ENCODE measurements at regions not wholly inside any gene's neighbourhood (a gene's known extent, or its start where the extent isn't known, plus 50 kb on each side); places are given as distances from the start of the nearest gene placed in this dataset.

DNA sequence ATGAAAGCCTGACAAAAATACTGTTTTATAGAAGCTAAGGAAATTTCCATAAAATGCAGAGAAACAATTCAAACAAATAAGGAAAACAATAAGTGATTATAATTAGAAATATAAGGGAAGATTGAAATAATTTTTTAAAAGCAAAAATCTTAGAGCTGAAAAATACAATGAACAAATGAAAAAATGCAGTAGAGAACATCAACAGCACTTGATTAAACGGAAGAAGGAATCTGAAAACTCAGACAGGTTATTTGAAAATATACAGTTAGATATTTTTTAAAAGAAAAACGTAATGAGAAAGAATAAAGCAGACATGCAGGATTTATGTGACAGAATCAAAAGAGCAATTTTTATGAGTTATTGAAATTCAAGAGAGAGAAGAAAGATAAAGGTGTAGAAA is 279.1 kb upstream of the MAGI2 start:
- FAIRE-seq (no peak), DNase-seq (ENCODE audit: low spot score in 2 of 2) (no peak)

- FAIRE-seq: no peak
These were observed 277.5 kb upstream of the MAGI2 start for GRCh38 chr7:79730971-79731370.

DNA sequence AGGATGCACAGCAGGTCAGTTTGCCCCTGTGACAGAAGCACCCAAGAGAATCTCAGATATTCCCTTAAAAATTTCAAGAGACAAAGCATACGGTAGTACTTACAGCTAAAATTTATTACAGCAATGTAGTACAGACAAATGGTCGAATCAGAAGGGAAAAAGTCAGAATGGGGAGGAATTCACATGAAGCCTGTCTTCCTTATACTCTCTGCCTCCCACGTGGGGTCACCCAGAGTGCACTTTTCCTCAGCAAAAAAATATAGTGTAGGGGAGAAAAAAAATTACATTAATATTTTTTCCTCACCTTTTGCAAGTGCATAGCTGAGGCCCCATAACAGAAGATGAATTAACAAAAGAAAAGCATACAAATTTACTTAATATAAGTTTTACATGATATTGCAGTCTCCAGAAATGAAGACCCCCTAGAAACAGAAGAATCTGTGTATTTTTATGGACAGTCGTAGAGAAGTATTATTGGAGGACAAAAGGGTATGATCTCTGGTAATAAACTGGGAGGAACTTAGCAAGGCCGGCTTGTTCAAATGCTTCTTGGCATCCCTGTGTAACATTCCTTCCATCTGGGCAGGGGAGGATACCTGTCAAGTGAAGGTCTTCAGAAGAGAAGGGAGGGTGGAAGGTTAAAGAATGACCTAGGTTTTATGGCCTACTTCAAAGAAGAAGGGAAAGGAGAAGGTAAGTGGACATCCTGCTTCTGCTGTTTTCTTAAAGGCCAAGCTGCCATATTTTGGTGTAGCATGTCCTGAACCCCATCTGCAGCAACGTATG is 270.6 kb upstream of the MAGI2 start:
- DNase-seq (ENCODE audit: low spot score in 2 of 2) (no peak), FAIRE-seq (no peak)

More at GRCh38 chr7:79730971-79731370, 277.5 kb upstream of the MAGI2 start:
- DNase-seq (ENCODE audit: low spot score in 2 of 2): no peak

DNA sequence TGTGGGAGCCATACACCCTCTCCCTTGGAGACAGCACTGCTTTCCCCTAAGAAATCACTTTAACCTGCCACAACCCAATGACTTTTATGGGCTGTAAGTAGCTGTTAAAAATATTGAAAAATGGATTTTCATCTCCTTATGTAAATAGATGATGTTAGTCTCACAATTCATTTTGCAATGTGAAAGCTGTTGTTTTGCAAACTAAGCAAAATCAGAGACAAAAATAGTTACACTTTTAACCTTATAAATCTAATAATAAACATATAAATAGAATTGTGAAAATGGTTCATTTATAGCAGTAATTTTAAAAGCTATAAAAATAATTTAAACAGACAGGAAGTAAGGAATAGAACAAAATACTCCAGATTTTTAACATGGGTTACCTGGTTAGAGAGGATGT is 268.8 kb upstream of the MAGI2 start:
- FAIRE-seq (no peak), DNase-seq (ENCODE audit: low spot score in 2 of 2) (no peak)

DNA sequence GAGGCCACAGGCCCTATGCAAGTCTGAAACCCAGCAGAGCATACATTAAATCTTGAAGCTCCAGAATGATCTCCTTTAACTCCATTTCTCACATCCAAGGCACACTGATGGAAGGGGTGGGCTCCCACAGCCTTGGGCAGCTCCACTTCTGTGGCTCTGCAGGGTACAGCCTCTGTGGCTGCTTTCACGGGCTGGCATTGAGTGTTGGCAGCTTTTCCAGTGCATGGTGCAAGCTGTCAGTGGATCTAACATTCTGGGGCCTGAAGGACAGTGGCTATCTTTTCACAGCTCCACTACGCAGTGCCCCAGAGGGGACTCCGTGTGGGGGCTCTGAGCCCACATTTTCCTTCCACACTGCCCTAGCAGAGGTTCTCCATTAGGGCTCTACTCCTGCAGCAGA is 265.7 kb upstream of the MAGI2 start:
- DNase-seq (ENCODE audit: low spot score in 2 of 2): no peak
- no peak for FAIRE-seq

DNA sequence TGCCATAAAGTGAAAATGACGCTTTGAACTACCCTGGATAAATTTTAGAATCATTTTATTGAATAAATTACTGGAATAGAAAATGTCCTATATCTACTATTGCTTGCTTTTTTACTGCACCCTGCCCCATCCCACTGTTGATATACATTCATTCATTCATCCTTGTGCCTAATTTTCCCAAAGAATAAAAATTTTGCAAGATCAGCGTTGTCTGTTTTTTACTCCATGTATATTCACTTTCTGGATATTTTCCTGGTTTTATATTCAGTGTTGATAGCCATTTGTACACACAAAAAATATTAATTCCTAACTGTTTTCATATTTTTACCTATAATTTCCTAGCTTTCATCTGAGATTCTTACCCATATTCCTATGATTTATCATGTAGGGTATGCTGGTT is 262.9 kb upstream of the MAGI2 start:
- FAIRE-seq: no peak
- no peak for DNase-seq (ENCODE audit: low spot score in 2 of 2)

DNA sequence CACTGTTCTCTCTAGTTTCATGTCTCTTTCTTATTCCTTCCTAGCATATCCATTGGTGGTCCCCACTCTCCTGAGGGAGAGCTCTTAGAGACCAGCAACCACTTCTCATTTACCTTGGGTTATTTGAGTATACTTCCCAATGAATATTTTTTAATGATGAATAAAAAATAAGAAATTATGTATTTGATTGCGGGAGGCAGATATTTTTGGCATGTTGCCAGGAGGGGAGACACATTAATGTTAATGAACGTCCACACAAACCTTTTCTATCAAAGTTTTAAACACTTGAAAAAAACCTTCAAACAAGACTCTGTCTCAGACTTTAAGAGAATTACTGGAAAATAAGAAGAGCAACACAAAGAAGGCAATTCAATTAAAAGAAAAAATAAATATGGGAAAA is 260.6 kb upstream of the MAGI2 start:
- DNase-seq (ENCODE audit: low spot score in 2 of 2) (no peak), FAIRE-seq (no peak)

DNA sequence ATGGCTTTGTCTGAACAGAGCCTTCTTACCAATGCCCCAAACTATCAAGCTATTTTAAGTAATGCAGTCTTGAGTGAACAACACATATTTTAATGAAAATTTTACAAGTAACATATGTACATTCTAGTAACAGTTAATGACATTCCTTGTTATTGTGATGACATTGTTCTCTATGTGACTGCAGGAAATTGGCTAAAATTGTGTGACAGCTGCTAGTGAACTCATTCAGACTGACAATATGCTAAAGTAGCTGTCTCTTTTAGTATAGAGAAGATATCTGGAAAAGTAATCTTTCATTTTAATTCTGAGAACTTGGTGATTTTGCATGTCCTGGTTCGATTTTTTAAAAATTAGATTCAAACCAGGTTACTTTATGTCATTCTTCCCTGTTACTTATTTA is 259.8 kb upstream of the MAGI2 start:
- DNase-seq (ENCODE audit: low spot score in 2 of 2): no peak
- FAIRE-seq: no peak

- FAIRE-seq: no peak
These were observed 258.2 kb upstream of the MAGI2 start for GRCh38 chr7:79711660-79712059.

DNA sequence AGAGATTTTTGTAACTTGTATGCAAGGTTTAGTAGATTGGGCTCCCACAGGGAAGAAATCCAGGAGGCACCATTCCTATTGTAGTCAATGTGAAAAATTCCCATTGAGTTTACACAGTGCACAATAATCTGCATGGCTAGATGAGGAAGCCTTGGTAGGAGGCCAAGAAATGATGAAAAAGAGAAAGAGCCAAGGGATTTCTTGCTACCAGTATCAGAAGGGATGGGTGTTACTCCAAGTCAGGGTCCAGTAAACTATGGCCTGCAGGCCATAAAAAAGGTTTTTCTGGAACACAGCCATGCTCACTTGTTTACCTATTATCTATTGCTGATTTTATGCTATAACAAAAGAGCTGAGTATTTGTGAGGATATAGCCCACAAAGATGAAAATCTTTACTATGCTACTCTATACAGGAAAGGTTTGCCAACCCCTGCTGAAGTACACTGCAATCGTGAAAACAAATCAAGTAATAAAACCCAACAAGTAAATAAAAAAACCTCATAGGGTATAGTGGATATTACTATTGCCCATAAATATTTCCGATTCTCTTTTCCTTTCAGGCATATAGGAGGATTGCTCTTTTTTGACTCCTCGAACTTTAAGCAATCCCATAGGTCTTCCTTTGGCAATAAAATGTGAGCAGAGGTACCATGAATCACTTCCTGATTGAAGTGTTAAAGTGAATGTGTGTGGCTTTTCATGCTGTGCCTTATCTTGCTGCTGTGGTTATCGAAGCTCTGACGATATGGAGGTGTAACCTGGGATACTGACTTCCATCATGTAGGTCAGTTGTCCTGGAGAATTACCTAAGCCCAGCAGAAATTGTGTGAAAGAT is 256.3 kb upstream of the MAGI2 start:
- FAIRE-seq (no peak), DNase-seq (ENCODE audit: low spot score in 2 of 2) (no peak)

More at GRCh38 chr7:79711660-79712059, 258.2 kb upstream of the MAGI2 start:
- no peak for DNase-seq (ENCODE audit: low spot score in 2 of 2)

- DNase-seq (ENCODE audit: low spot score in 2 of 2): no peak
- FAIRE-seq: no peak
These were observed 248.6 kb upstream of the MAGI2 start for GRCh38 chr7:79702116-79702515.

DNA sequence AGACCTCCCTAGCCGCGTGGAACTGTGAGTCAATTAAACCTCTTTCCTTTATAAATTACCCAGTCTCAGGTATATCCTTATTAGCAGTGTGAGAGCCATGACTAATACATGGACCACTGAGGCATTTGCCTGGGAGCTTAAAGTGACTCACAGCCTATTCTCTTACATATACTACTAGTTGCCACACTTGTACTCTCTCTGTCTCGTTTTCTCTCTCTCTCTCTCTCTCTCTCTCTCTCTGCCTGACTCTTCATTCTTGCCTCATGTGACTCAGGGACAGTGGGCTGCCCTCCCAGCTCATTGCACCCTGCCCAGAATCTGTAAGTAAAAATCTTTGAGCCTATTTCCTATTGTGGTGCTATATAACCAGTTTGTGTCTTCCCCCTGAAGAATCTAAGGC is 238.5 kb upstream of the MAGI2 start:
- no peak for FAIRE-seq

GRCh38 chr7:79691074-79691473 is 237.6 kb upstream of the MAGI2 start:
- FAIRE-seq (no peak), DNase-seq (ENCODE audit: low spot score in 2 of 2) (no peak)

More for the DNA sequence above, 238.5 kb upstream of the MAGI2 start:
- DNase-seq (ENCODE audit: low spot score in 2 of 2): no peak

DNA sequence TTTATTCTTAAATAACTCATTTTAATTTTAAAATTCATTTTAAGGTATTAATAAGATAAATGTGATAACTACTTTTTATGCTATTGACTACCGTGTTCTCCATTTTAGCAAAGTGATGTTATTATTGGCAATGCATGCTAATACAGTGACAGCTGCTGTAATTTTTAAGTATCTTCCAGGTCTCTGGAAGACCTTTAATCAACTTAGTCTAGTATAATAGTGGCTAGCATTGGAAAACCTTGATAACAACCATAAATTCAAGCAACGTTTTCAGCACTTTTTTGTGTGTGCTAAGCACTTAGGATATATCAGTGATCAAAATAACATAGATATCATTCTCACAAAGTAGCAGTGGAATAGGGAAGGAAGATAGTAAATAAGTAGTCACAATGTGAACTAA is 230.9 kb upstream of the MAGI2 start:
- no peak for FAIRE-seq
- DNase-seq (ENCODE audit: low spot score in 2 of 2): no peak

- no peak for DNase-seq (ENCODE audit: low spot score in 2 of 2)
- FAIRE-seq: no peak
These were observed 230.4 kb upstream of the MAGI2 start for GRCh38 chr7:79683916-79684315.

GRCh38 chr7:79683185-79683890 is 229.9 kb upstream of the MAGI2 start:
- FAIRE-seq (no peak), DNase-seq (ENCODE audit: low spot score in 2 of 2) (no peak)

DNA sequence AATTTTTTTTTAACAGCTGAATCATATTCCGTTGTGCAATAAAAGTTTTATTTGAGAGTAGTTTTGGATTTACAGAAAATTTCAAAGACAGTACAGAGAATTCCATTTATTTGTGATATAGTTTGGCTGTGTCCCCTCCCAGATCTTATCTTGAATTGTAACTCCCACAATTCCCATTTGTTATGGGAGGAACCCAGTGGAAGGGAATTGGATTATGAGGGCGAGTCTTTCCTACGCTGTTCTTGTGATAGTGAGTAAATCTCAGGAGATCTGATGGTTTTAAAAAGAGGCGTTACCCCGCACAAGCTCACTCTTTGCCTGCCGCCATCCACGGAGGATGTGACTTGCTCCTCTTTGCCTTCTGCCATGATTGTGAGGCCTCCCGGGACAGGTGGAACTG is 228.0 kb upstream of the MAGI2 start:
- DNase-seq (ENCODE audit: low spot score in 2 of 2): no peak
- no peak for FAIRE-seq

DNA sequence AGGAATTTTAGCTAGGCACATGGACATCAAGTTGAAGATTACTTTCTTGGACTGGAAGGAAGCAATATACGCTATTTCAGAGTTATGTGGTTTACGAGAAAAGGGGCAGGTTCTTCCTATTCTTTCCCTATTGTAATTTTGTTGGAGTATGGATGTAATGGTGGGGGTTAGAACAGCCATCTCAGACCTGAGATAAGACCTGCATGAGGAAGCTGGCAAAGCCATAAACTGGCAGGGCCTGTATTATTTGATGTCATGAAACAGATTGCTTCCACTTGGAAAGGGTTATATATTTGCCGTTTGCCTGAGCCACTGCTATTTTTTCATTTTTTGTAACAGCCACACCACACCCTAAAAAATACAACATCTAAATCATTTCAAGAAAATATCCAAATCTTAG is 220.5 kb upstream of the MAGI2 start:
- no peak for FAIRE-seq
- no peak for DNase-seq (ENCODE audit: low spot score in 2 of 2)

GRCh38 chr7:79673421-79673820 is 220.0 kb upstream of the MAGI2 start:
- FAIRE-seq: no peak
- DNase-seq (ENCODE audit: low spot score in 2 of 2): no peak

GRCh38 chr7:79668292-79668691 is 214.8 kb upstream of the MAGI2 start:
- DNase-seq (ENCODE audit: low spot score in 2 of 2) (no peak), FAIRE-seq (no peak)

DNA sequence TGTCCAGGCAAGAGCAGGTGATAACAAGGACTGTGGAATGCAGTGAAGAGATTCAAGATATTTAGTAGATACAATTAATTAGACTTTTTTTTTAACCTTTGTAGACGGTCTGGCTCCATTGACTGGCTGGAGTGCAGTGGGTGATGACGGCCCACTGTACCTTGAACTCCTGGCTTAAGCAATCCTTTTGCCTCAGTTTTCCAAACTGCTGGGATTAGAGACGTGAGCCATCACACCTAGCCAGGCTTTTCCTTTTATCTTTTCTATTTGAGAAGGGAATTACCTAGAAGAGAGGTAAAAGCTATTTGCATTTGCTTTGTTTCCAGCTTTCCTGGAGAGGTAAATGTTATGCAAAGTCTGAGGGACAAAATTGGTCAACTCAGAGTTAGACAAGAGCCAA is 213.0 kb upstream of the MAGI2 start:
- FAIRE-seq (no peak), DNase-seq (ENCODE audit: low spot score in 2 of 2) (no peak)

All from frontal cortex (tissue), 3 donors.